ENCODE measurements at regions not wholly inside any gene's neighbourhood (a gene's known extent, or its start where the extent isn't known, plus 50 kb on each side); places are given as distances from the start of the nearest gene placed in this dataset.

GRCh38 chr20:50285376-50286173, 94.9 kb downstream of the CEBPB start:
- TF ChIP-seq CTCF (conservative IDR thresholded peaks at IDR 0.05; ENCODE audit: low read length) (no peak), EZH2phosphoT487 (IDR thresholded peaks at IDR 0.05; ENCODE audit: borderline replicate concordance) (no peak)

All from Loucy (cell line).